Cardiac fibroblast (primary cell): ENCODE measurements at regions not wholly inside any gene's neighbourhood (a gene's known extent, or its start where the extent isn't known, plus 50 kb on each side); places are given as distances from the start of the nearest gene placed in this dataset.

Experiments
- DNase-seq, 2 donors: peaks; one replicate each; pipeline versions ENCODE4 v3.0.0 to v3.0.0-alpha.2; 2010; ENCODE audit warnings: low read depth in 2 of 2
- H3K4me3 ChIP-seq, 2 donors: replicated peaks in 1 of 2; 1 replicate in 1 of 2; 2 replicates in 1 of 2; pipeline ENCODE4 v1.5.1; 2011; ENCODE audit warnings: low read depth in 2 of 2, low read length in 2 of 2, mild to moderate bottlenecking in 2 of 2, moderate library complexity in 1 of 2
- CTCF ChIP-seq: IDR thresholded peaks from one replicate; pipeline ENCODE4 v1.5.1; 2011; ENCODE audit warnings: low read depth, mild to moderate bottlenecking, low read length, inconsistent platforms

DNA sequence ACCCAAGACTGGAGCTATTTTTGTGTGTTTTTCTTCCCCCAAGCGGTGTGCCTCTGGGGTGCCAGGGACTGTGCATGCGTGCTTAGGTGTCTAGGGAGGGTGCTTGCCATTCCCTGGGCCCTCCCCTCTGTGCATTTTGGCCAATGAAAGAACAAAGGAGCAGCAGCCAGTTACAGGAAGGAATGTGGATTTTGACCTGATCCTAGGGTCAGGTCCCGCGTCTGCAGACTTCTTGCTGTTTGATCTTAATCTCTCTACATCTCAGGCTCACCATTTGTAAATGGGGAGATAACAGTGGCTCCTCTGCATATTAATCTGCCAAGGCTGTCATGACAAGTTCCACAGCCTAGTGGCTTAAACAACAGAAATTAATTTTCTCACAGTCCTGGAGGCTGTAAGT is 699.1 kb downstream of the QKI start:
- H3K4me3 ChIP-seq, result no peak overlapping the region
- no peak for TF ChIP-seq CTCF
- no peak for DNase-seq

DNA sequence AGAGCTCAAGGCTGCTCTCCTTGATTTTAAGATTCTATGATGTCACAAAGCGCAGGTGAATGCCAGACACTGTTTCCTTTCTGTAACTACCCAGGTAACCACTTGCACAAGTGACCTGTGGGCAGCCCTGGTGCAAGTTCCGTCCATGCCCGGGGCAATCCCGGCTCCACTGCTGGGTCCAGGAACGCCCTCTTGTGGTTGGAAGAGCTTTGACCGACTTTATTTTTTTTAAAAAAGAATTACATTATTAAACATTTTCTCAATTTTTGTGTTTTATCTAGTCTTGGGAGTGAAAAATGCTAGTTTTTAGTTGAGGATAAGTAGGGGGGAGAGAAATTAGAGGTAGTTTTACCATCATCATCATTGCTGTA is 695.2 kb downstream of the QKI start:
- peak; percentile 44 to 51 for DNase-seq
- peak; percentile 55 for TF ChIP-seq CTCF
- H3K4me3 ChIP-seq, result no peak overlapping the region

- TF ChIP-seq CTCF, result no peak
- peak overlapping the region in 1 of 2 donors; percentile 25 for H3K4me3 ChIP-seq
- peak; percentile 55 to 57 for DNase-seq
These were observed 694.6 kb downstream of the QKI start for GRCh38 chr6:164108869-164109769.

- H3K4me3 ChIP-seq, result no peak overlapping the region
- TF ChIP-seq CTCF, result no peak
- DNase-seq, result no peak
These were observed 693.6 kb downstream of the QKI start for GRCh38 chr6:164108092-164108491.

DNA sequence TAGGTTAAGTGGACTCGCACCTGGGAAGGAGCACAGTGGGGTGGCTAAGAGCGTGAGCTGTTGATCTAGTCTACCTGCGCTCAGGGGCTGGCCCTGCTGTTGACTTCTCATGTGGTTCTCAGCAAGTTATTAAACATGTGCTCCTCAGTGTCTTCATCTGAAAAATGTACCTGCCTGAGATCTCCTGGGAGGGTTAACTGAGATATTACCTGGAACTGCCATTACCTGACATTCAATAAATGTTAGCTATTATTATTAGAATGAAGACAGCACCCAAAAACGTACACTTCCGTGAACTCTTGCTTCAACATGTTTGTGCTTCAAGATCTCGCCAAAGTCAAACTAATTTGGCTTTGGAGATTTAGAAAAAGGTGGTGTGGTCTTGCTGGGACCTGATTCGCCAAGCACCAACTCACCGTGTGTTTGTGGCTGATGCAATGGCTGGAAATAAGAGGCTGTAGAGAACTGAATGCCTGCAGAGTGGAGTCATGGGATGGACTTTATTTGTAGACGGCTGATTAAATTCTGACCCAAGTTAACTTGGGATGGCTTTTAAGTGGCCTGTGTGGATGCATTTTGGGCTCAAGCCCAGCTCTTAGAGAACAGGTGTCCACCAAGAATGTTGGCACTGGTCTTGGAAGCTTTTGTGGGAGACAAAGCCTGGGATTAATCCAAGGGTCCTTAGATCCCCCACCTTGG is 692.9 kb downstream of the QKI start:
- TF ChIP-seq CTCF, result no peak
- peak; percentile 15 to 17 for DNase-seq

DNA sequence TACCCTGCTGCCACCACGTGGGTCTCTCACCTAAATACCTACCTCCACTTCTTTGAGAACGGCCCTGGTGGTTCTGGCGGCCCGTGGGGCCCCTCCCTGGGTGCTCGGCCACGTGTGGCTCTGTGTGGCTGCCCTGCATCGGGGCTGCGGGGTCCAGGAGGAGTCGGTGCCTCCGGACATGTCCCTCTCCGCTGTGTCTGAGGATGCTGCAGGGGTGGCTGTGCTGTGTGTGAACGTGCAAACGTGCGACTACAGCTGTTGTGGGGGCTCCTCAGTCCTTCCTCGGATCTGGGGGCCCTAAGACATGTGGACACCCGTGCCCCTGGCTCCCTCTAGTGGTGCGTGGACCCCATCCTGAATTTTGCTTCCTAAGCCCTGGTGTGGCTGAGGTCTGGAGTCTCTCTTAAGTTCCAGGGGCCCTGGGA is 691.8 kb downstream of the QKI start:
- H3K4me3 ChIP-seq, result no peak overlapping the region
- peak; percentile 28 to 40 for DNase-seq
- peak; percentile 50 for TF ChIP-seq CTCF

More for the DNA sequence above, 692.9 kb downstream of the QKI start:
- no peak overlapping the region for H3K4me3 ChIP-seq
